Type B pancreatic cell (in vitro differentiated cells): ENCODE measurements at regions not wholly inside any gene's neighbourhood (a gene's known extent, or its start where the extent isn't known, plus 50 kb on each side); places are given as distances from the start of the nearest gene placed in this dataset.

Experiments
- DNase-seq: peaks from one replicate; pipeline ENCODE4 v3.0.0; 2021; ENCODE audit warnings: mixed read lengths; ENCODE audit not compliant: unreplicated experiment; ENCODE audit errors: extremely low spot score
- H3K27ac Mint-ChIP-seq: 2 replicates; pipeline ENCODE4 v1.8.0; 2021; ENCODE audit warnings: mild to moderate bottlenecking, mixed read lengths
- H3K27me3 Mint-ChIP-seq: 2 replicates; pipeline ENCODE4 v1.8.0; 2021; ENCODE audit warnings: mixed read lengths
- H3K36me3 Mint-ChIP-seq: 2 replicates; pipeline ENCODE4 v1.8.0; 2021; ENCODE audit warnings: mixed read lengths
- H3K4me1 Mint-ChIP-seq: one replicate; pipeline ENCODE4 v1.8.0; 2021; ENCODE audit warnings: mixed read lengths; ENCODE audit not compliant: unreplicated experiment
- H3K4me3 Mint-ChIP-seq: 2 replicates; pipeline ENCODE4 v1.8.0; 2021; ENCODE audit warnings: mild to moderate bottlenecking, mixed read lengths
- H3K9me3 Mint-ChIP-seq: 2 replicates; pipeline ENCODE4 v1.8.0; 2021; ENCODE audit warnings: mixed read lengths
- TF ChIP-seq, protein P1 (sequence below): fragments of 200-600 bp; sonication (generic); conservative IDR thresholded peaks from 2 replicates; pipeline ENCODE4 v1.5.0; 2021; ENCODE audit warnings: antibody characterized with exemption, mild to moderate bottlenecking

DNA sequence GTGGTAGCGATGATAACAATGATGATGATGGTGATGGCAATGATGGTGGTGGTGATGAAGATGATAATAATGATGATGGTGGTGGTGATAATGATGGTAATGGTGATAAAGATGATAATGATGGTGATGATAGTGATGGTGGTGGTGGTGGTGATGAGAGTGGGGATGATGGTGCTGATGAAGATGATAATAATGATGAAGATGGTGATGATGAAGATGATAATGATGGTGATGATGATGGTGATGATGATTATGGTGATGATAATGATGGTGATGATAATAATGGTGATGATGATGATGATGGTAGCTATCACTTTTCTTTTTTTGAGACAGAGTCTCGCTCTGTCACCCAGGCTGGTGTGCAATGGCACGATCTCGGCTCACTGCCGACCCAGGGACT is 144.5 kb upstream of the PCBD1 start:
- H3K4me1 Mint-ChIP-seq = peaks cover 20% of the 10 kb centered on the region
- no peak overlapping the region for H3K27ac Mint-ChIP-seq
- H3K4me3 Mint-ChIP-seq = no peak overlapping the region
- DNase-seq = no peak
- peaks cover 20% of the 10 kb centered on the region for H3K27me3 Mint-ChIP-seq
- TF ChIP-seq, protein P1, sequence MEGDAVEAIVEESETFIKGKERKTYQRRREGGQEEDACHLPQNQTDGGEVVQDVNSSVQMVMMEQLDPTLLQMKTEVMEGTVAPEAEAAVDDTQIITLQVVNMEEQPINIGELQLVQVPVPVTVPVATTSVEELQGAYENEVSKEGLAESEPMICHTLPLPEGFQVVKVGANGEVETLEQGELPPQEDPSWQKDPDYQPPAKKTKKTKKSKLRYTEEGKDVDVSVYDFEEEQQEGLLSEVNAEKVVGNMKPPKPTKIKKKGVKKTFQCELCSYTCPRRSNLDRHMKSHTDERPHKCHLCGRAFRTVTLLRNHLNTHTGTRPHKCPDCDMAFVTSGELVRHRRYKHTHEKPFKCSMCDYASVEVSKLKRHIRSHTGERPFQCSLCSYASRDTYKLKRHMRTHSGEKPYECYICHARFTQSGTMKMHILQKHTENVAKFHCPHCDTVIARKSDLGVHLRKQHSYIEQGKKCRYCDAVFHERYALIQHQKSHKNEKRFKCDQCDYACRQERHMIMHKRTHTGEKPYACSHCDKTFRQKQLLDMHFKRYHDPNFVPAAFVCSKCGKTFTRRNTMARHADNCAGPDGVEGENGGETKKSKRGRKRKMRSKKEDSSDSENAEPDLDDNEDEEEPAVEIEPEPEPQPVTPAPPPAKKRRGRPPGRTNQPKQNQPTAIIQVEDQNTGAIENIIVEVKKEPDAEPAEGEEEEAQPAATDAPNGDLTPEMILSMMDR = no peak
- H3K36me3 Mint-ChIP-seq = no peaks in the 10 kb centered on the region
- H3K9me3 Mint-ChIP-seq = no peaks in the 10 kb centered on the region

DNA sequence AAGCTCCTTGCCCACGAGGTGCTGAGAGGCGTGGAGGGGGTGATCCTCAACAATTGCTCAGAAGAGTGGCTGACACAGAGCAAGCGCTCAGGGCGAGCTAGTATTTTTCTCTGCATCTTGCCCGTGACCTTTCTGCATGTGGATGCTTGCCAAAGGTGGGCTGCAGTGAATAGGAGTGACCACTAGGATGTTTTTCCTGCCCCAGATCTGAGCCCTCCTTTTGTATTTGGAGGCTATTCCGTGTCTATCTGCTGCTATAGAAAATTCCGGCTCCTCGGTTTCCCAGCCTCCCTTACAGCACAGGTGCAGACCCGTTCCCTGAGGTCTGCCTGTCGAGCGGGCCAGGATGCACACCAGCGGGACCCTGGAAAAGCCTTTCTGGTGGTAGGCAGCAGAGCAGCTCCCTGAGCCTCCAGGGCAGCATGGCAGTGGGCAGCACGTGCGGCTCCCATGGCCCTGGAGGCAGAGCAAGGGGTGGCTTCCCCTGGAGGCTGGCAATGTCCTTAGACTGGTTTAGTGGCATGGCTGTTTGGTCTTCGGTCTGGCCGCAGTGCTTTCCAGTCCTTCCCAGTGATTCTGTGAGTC is 145.1 kb upstream of the PCBD1 start:
- H3K27ac Mint-ChIP-seq = no peak overlapping the region
- peaks cover 20% of the 10 kb centered on the region for H3K4me1 Mint-ChIP-seq
- no peak overlapping the region for H3K4me3 Mint-ChIP-seq
- H3K36me3 Mint-ChIP-seq = no peaks in the 10 kb centered on the region
- no peaks in the 10 kb centered on the region for H3K9me3 Mint-ChIP-seq
- peaks cover 20% of the 10 kb centered on the region for H3K27me3 Mint-ChIP-seq
- TF ChIP-seq, protein P1 = peak; percentile 56
- DNase-seq = no peak

DNA sequence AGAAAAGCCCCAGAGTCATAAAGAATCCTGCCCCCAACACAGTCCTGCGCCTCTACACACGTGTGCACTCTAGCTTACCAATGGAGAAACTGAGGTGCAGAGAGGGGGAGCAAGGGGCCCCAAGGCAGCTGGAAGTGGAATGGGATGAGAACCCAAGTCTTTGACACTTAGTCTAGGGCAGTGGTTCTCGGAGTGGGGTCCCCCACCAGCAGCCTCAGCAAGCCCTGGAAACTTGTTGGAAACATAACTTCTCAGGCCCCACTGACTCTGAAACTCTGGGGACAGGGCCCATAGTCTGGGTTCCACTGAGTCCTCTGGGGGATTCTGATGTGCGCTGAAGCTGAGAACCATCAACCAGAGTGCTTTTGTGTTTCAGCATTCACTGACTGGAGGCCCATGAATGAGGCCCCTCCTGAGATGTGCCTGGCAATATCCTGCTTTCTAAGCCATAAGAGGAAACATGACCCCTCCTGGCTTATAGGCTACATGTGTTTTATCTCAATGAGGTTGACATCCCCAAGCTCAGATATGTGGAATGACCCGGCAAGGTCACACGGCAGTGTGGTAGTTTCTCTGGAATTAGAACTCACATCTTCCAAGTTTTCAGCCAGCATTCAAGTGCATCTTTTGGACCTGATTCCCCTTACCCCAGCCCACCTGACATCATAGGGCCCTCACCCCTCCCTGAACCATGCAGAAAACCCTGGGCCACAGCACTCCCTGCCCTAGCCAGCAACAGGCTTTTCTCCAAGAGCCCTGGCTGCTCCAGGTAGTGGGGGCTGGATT is 147.3 kb upstream of the PCBD1 start:
- H3K27ac Mint-ChIP-seq = no peak overlapping the region
- no peak for DNase-seq
- peaks cover 23% of the 10 kb centered on the region for H3K4me1 Mint-ChIP-seq
- TF ChIP-seq, protein P1 = no peak
- no peaks in the 10 kb centered on the region for H3K9me3 Mint-ChIP-seq
- H3K36me3 Mint-ChIP-seq = no peaks in the 10 kb centered on the region
- H3K4me3 Mint-ChIP-seq = no peak overlapping the region
- peaks cover 17% of the 10 kb centered on the region for H3K27me3 Mint-ChIP-seq

- H3K27me3 Mint-ChIP-seq = peaks cover 14% of the 10 kb centered on the region
- H3K4me1 Mint-ChIP-seq = peaks cover 31% of the 10 kb centered on the region
- H3K4me3 Mint-ChIP-seq = no peak overlapping the region
- no peak overlapping the region for H3K27ac Mint-ChIP-seq
- DNase-seq = no peak
- H3K36me3 Mint-ChIP-seq = no peaks in the 10 kb centered on the region
- TF ChIP-seq, protein P1 = no peak
- H3K9me3 Mint-ChIP-seq = no peaks in the 10 kb centered on the region
These were observed 148.1 kb upstream of the PCBD1 start for GRCh38 chr10:71036297-71036966.

DNA sequence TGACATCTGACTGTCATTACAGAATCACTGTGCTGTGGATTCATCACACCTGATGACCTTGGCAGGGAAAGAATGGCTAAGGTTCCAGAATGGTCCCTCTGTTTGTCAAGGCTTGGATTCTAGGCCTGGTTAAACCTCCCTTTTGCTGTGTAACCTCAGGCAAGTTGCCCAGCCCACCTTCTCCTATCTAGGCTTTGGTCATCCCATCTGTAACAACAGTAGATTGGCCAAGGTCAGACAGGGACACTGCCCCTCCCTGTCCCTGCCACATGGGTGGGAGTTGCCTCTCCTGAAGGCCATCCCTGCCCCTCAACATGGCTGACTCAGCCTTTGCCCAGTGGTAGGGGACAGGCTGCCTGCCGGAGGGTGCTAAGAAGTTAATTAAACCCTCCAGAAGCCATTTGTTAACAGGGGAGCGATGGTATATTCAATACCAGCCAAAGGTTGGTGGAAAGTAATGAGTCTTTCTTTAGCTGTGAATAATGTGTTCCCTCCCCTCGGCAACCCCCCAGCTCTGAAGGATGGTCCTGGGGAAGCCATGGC is 149.8 kb upstream of the PCBD1 start:
- Mint-ChIP-seq H3K4me1 (peaks cover 44% of the 10 kb centered on the region), H3K9me3 (no peaks in the 10 kb centered on the region), H3K36me3 (no peaks in the 10 kb centered on the region), H3K27ac (no peak overlapping the region), H3K27me3 (peaks cover 10% of the 10 kb centered on the region), H3K4me3 (no peak overlapping the region)
- DNase-seq = no peak
- TF ChIP-seq, protein P1 = no peak
